Colonic mucosa (tissue), 4 donors: ENCODE measurements at regions not wholly inside any gene's neighbourhood (a gene's known extent, or its start where the extent isn't known, plus 50 kb on each side); places are given as distances from the start of the nearest gene placed in this dataset.

ENCODE experiments used
- DNase-seq: peaks from one replicate; pipeline ENCODE4 v3.0.0-alpha.2; 2020
- H3K27ac ChIP-seq: fragments of 200-600 bp; one replicate; pipeline ENCODE4 v1.8.0; 2021
- H3K27me3 ChIP-seq: fragments of 200-600 bp; one replicate; pipeline ENCODE4 v1.8.0; 2021
- H3K36me3 ChIP-seq: fragments of 200-600 bp; one replicate; pipeline ENCODE4 v1.8.0; 2021
- H3K4me1 ChIP-seq: fragments of 200-600 bp; one replicate; pipeline ENCODE4 v1.8.0; 2021; ENCODE audit warnings: mild to moderate bottlenecking
- H3K4me3 ChIP-seq: fragments of 200-600 bp; one replicate; pipeline ENCODE4 v1.8.0; 2021
- H3K9ac ChIP-seq, 2 donors: one replicate each; pipeline ENCODE4 v1.7.0; 2013; ENCODE audit warnings: control low read depth in 2 of 2, low read depth in 2 of 2, low read length in 2 of 2
- H3K9me3 ChIP-seq: fragments of 200-600 bp; one replicate; pipeline ENCODE4 v1.8.0; 2021
- intact Hi-C: fragments of 100-400 bp; cut with DNase I; formaldehyde crosslinking; loops from one replicate; pipeline ENCODE4 v1.14.1; 2022
- TF ChIP-seq, protein P1 (sequence below): fragments of 200-600 bp; IDR thresholded peaks from one replicate; pipeline ENCODE4 v1.8.0; 2022; ENCODE audit warnings: antibody characterized with exemption, mild to moderate bottlenecking
- donor health status: healthy.
- donor health status: DM: no; HTN: no; CAD: no.
- donor health status: DM: no; HTN: no; CAD: no.

DNA sequence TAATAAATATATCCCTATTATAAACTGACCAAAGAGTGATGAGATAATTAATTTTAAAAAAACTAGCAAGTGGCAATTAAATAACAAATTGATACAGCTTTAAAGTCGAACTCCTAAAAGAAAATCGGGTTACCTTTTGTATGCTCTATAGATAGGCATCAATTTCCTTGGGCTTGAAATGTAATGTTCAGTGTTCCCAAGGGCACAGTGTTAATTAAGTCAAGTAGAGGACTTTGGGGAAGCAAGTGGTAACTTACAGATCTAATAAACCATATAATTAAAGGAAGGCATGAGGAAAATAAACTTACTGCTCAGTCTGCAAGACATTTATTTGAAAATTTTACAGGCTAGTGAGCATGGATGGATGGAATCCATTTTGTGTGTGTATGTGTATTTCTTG lies 220.9 kb downstream of the FSCB start:
- H3K4me1 ChIP-seq: no peaks in the 10 kb centered on the region
- TF ChIP-seq, protein P1, sequence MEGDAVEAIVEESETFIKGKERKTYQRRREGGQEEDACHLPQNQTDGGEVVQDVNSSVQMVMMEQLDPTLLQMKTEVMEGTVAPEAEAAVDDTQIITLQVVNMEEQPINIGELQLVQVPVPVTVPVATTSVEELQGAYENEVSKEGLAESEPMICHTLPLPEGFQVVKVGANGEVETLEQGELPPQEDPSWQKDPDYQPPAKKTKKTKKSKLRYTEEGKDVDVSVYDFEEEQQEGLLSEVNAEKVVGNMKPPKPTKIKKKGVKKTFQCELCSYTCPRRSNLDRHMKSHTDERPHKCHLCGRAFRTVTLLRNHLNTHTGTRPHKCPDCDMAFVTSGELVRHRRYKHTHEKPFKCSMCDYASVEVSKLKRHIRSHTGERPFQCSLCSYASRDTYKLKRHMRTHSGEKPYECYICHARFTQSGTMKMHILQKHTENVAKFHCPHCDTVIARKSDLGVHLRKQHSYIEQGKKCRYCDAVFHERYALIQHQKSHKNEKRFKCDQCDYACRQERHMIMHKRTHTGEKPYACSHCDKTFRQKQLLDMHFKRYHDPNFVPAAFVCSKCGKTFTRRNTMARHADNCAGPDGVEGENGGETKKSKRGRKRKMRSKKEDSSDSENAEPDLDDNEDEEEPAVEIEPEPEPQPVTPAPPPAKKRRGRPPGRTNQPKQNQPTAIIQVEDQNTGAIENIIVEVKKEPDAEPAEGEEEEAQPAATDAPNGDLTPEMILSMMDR: no peak

DNA sequence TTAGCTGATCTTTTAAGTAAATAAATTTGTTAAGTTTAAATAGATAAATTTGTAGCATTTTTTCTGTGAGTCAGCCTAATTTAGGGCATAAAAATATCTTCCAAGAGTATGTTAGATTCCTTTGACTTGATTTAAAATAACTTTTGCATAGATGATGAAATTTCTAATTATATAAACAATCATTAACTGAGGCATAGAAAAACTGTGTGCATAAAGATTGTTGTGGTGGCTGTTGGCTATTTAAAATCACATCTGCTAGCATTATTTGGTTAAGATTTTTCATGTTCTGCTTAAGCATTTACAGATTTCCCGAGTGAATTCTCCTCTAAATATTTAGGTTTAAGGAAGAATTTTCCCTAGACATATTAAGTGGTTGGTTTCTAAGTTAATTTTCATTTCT lies 223.2 kb downstream of the FSCB start:
- H3K27ac ChIP-seq: no peak overlapping the region
- no peaks in the 10 kb centered on the region for H3K9me3 ChIP-seq
- TF ChIP-seq, protein P1: no peak
- H3K9ac ChIP-seq: no peak overlapping the region
- H3K36me3 ChIP-seq: no peaks in the 10 kb centered on the region
- intact Hi-C loops: no loop called here
- DNase-seq: no peak
- H3K27me3 ChIP-seq: no peaks in the 10 kb centered on the region
- H3K4me3 ChIP-seq: no peak overlapping the region
- H3K4me1 ChIP-seq: no peaks in the 10 kb centered on the region

More for the DNA sequence above, 220.9 kb downstream of the FSCB start:
- no peak overlapping the region for H3K4me3 ChIP-seq
- no peaks in the 10 kb centered on the region for H3K36me3 ChIP-seq
- DNase-seq: no peak
- H3K27me3 ChIP-seq: no peaks in the 10 kb centered on the region
- H3K9me3 ChIP-seq: no peaks in the 10 kb centered on the region
- no peak overlapping the region for H3K9ac ChIP-seq
- intact Hi-C loops: no loop called here
- no peak overlapping the region for H3K27ac ChIP-seq

DNA sequence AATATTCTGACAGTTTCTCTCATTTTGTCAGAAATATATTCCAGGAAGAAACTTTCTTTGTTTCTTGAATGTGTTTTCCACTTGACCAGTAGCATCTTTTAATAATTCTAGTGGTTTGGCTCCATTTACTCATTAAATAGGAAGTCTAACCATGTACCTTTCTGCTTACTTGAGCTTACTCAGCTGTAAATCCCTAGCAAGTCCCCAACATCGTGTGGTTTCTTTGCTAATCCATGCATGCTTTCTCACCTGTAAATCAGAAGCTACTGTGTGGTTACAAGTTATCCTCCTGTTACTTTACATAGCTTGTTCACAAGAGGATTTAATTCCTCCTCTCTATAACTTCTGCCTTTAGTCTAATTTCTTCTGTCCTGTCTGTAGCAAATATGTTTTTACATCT lies 227.7 kb downstream of the FSCB start:
- Histone ChIP-seq H3K9me3 (no peaks in the 10 kb centered on the region), H3K27ac (no peak overlapping the region), H3K4me3 (no peak overlapping the region), H3K27me3 (no peaks in the 10 kb centered on the region), H3K4me1 (no peaks in the 10 kb centered on the region), H3K9ac (no peak overlapping the region), H3K36me3 (no peaks in the 10 kb centered on the region)
- TF ChIP-seq, protein P1: no peak
- intact Hi-C loops: no loop called here
- no peak for DNase-seq

DNA sequence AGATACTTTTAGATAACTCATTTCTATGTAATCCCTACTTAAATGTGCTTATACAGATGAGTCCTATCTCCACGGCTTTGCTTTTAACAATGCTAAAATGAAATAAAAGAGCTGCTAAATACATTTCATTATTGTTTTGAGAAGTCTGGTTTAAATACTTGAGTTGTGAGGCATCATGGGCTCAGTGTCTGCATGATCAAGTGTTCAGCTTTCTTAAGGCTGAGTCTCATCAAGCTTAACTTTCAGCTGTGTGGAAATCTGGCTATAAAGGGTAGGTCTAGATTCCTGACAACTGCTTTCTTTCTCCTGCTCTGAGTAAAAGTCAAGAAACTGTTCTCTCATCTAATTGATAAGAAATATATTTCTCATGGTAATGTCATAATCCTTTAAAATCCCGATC lies 235.4 kb downstream of the FSCB start:
- intact Hi-C loops: no loop called here
- no peaks in the 10 kb centered on the region for H3K27me3 ChIP-seq
- H3K9ac ChIP-seq: no peak overlapping the region
- no peak overlapping the region for H3K4me3 ChIP-seq
- no peak overlapping the region for H3K27ac ChIP-seq
- H3K4me1 ChIP-seq: no peaks in the 10 kb centered on the region
- TF ChIP-seq, protein P1: no peak
- no peaks in the 10 kb centered on the region for H3K36me3 ChIP-seq
- DNase-seq: no peak
- H3K9me3 ChIP-seq: no peaks in the 10 kb centered on the region

DNA sequence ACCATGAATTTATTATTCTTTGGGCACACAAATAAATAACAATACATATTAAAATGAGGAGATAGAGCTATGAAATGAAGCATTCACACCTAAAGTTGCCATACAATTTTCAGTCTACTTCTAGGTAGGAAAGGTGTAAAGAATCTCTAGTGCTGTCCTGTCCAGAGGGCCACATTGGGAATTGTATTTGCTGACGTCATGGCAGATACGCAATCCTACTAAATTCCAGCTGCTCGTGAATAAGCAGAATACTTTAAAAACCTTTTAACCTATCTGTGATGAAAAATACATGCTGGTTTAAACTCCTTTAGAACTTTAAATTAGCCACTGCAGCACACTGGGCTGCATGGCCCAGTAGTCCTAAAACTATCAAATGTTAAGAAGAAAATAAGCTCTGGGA lies 236.1 kb downstream of the FSCB start:
- H3K27me3 ChIP-seq: no peaks in the 10 kb centered on the region
- H3K4me3 ChIP-seq: no peak overlapping the region
- H3K27ac ChIP-seq: no peak overlapping the region
- H3K36me3 ChIP-seq: no peaks in the 10 kb centered on the region
- intact Hi-C loops: no loop called here
- H3K4me1 ChIP-seq: no peaks in the 10 kb centered on the region
- H3K9ac ChIP-seq: no peak overlapping the region
- no peaks in the 10 kb centered on the region for H3K9me3 ChIP-seq
- TF ChIP-seq, protein P1: no peak
- DNase-seq: no peak

DNA sequence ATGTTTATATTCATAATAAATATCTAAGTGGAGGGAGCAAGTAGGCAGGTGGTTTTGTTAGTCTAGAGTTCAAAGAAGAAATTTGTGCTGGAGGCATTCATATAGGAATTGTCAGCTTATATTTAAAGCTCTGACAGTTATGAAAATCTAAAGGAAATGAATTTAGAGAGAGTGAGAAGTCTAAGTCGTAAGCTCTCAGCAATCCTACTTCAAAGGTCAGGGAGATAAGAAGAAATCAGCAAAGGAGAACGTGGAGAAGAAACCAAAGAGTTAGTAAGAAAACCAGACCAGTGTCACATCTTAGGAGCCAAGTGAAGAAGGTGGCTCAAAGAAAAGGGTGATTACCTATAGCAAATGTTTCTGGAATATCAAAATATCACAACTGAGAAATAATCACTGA lies 241.8 kb downstream of the FSCB start:
- H3K27ac ChIP-seq: no peak overlapping the region
- H3K27me3 ChIP-seq: no peaks in the 10 kb centered on the region
- H3K4me3 ChIP-seq: no peak overlapping the region
- TF ChIP-seq, protein P1: no peak
- H3K9me3 ChIP-seq: no peaks in the 10 kb centered on the region
- intact Hi-C loops: no loop called here
- no peaks in the 10 kb centered on the region for H3K36me3 ChIP-seq
- no peaks in the 10 kb centered on the region for H3K4me1 ChIP-seq
- no peak overlapping the region for H3K9ac ChIP-seq
- no peak for DNase-seq
